ENCODE measurements at regions not wholly inside any gene's neighbourhood (a gene's known extent, or its start where the extent isn't known, plus 50 kb on each side); places are given as distances from the start of the nearest gene placed in this dataset.
A peak's percentile ranks its signal among the peaks of the same experiment; 100 is the strongest.

- Histone ChIP-seq H3K9me3 (ENCODE audit: control insufficient read depth, insufficient read depth, low read depth, low read length) (no peaks in the 10 kb centered on the region), H3K27ac (ENCODE audit: extremely low read depth, low read depth, low read length) (no peak overlapping the region), H3K4me3 (ENCODE audit: low read depth, low read length) (no peak overlapping the region), H3K36me3 (ENCODE audit: control insufficient read depth in 2 of 2, insufficient read depth in 1 of 2, low read length in 2 of 2) (no peaks in the 10 kb centered on the region), H3K4me1 (ENCODE audit: control insufficient read depth, insufficient read depth, low read length) (peaks cover 24% of the 10 kb centered on the region)
- ChIA-PET CTCF (no interaction called here), POLR2A (no interaction called here)
- TF ChIP-seq ZNF623 (tag by site-specific recombination; IDR thresholded peaks at IDR 0.05) (peak; percentile 89), ZNF146 (tag by site-specific recombination; IDR thresholded peaks at IDR 0.05) (no peak), ZNF580 (tag by site-specific recombination; IDR thresholded peaks at IDR 0.05) (0 out of 2 replicates have a peak, but pooled peaks have one; percentile 45)
Measured at GRCh38 chr10:88067737-88068136, 204.3 kb downstream of the PTEN start.

- Histone ChIP-seq H3K27ac (ENCODE audit: extremely low read depth, low read depth, low read length) (0 out of 2 replicates have a peak overlapping the region, but pooled peaks have one; percentile 41), H3K4me1 (ENCODE audit: control insufficient read depth, insufficient read depth, low read length) (peaks cover 20% of the 10 kb centered on the region)
- POLR2A ChIA-PET: no interaction called here
Measured at GRCh38 chr10:88069338-88069737, 205.9 kb downstream of the PTEN start.

GRCh38 chr10:88070080-88070880, 206.9 kb downstream of the PTEN start:
- Histone ChIP-seq H3K4me3 (ENCODE audit: low read depth, low read length) (no peak overlapping the region), H3K4me1 (ENCODE audit: control insufficient read depth, insufficient read depth, low read length) (peaks cover 20% of the 10 kb centered on the region), H3K9me3 (ENCODE audit: control insufficient read depth, insufficient read depth, low read depth, low read length) (no peaks in the 10 kb centered on the region), H3K27ac (ENCODE audit: extremely low read depth, low read depth, low read length) (peak overlapping the region; percentile 51; the same call in 1 of the 2 replicates), H3K36me3 (ENCODE audit: control insufficient read depth in 2 of 2, insufficient read depth in 1 of 2, low read length in 2 of 2) (no peaks in the 10 kb centered on the region)
- POLR2A ChIA-PET: interaction anchor here (0.5 kb wide), 1 partner anchor 307 kb away, joined by 5 read pairs; no protein-coding TSS in a partner anchor
- CTCF ChIA-PET: no interaction called here
- TF ChIP-seq ZNF518A (tag by site-specific recombination; conservative IDR thresholded peaks at IDR 0.05; ENCODE audit: low read depth): 0 out of 2 replicates have a peak, but pooled peaks have one; percentile 27
- no peak for TF ChIP-seq ZSCAN18 (tag by site-specific recombination; IDR thresholded peaks at IDR 0.05)
- TF ChIP-seq KLF7 (tag by site-specific recombination; IDR thresholded peaks at IDR 0.05; ENCODE audit: borderline replicate concordance): no peak
- TF ChIP-seq ZNF510 (tag by site-specific recombination; IDR thresholded peaks at IDR 0.05; ENCODE audit: insufficient replicate concordance): no peak
- peak; percentile 79 for TF ChIP-seq SCRT2 (tag by site-specific recombination; IDR thresholded peaks at IDR 0.05)
- peak; percentile 80 for TF ChIP-seq ZBTB48 (tag by site-specific recombination; IDR thresholded peaks at IDR 0.05)
- TF ChIP-seq AEBP2 (tag by site-specific recombination; IDR thresholded peaks at IDR 0.05; ENCODE audit: borderline replicate concordance): no peak

More at GRCh38 chr10:88069338-88069737, 205.9 kb downstream of the PTEN start:
- TF ChIP-seq ZNF362 (tag by site-specific recombination; IDR thresholded peaks at IDR 0.05) (no peak), ZNF585B (tag by site-specific recombination; IDR thresholded peaks at IDR 0.05) (no peak), ZNF521 (tag by site-specific recombination; IDR thresholded peaks at IDR 0.05) (no peak), EGR2 (tag by site-specific recombination; IDR thresholded peaks at IDR 0.05; ENCODE audit: low read depth) (no peak), ZNF24 (tag by site-specific recombination; IDR thresholded peaks at IDR 0.05) (no peak), ZNF558 (tag by site-specific recombination; IDR thresholded peaks at IDR 0.05) (no peak), GLI4 (tag by site-specific recombination; IDR thresholded peaks at IDR 0.05) (no peak), SP2 (tag by site-specific recombination; IDR thresholded peaks at IDR 0.05) (no peak), ZSCAN18 (tag by site-specific recombination; IDR thresholded peaks at IDR 0.05) (no peak), ZNF707 (tag by site-specific recombination; IDR thresholded peaks at IDR 0.05) (no peak)
- no peak overlapping the region for H3K4me3 ChIP-seq (ENCODE audit: low read depth, low read length)
- CTCF ChIA-PET: interaction anchor here (0.6 kb wide), 2 partner anchors 95 to 220 kb away, joined by 3 read pairs; no protein-coding TSS in a partner anchor
- no peaks in the 10 kb centered on the region for H3K36me3 ChIP-seq (ENCODE audit: control insufficient read depth in 2 of 2, insufficient read depth in 1 of 2, low read length in 2 of 2)
- H3K9me3 ChIP-seq (ENCODE audit: control insufficient read depth, insufficient read depth, low read depth, low read length): no peaks in the 10 kb centered on the region
